Cerebellar cortex (tissue), 1 donor: ENCODE measurements at regions not wholly inside any gene's neighbourhood (a gene's known extent, or its start where the extent isn't known, plus 50 kb on each side); places are given as distances from the start of the nearest gene placed in this dataset.
"Not testable (repeated sequence)": the region's sequence is repeated elsewhere in the genome, so short reads cannot be mapped to it uniquely, and the experiment has no call there.

Source experiments
- DNase-seq: peaks from one replicate; pipeline ENCODE4 v3.0.0-alpha.2; 2015; ENCODE audit warnings: low spot score

- no peak for DNase-seq
These were observed 79.1 kb upstream of the LCORL start for GRCh38 chr4:18100657-18101056.

GRCh38 chr4:18090447-18090846 lies 68.9 kb upstream of the LCORL start:
- not testable (repeated sequence) for DNase-seq

- DNase-seq = no peak
These were observed 60.7 kb upstream of the LCORL start for GRCh38 chr4:18082236-18082635.

- DNase-seq = no peak
These were observed 60.2 kb upstream of the LCORL start for GRCh38 chr4:18081708-18082107.

GRCh38 chr4:18077808-18078207 lies 56.3 kb upstream of the LCORL start:
- DNase-seq = no peak

GRCh38 chr4:18075823-18076433 lies 54.4 kb upstream of the LCORL start:
- DNase-seq = peak; percentile 15

- DNase-seq = no peak
These were observed 50.3 kb upstream of the LCORL start for GRCh38 chr4:18071894-18072293.
